H9 (cell line): ENCODE measurements at regions not wholly inside any gene's neighbourhood (a gene's known extent, or its start where the extent isn't known, plus 50 kb on each side); places are given as distances from the start of the nearest gene placed in this dataset. TPM values are rescaled to one million over a fixed set of nuclear protein-coding genes. Genes with fewer than 3 reads are reported as not detected.

ENCODE experiments used
- DNase-seq: peaks from one replicate; pipeline ENCODE4 v3.0.0-alpha.2; 2017
- H2AFZ ChIP-seq: one replicate; pipeline ENCODE4 v1.6.1; 2013; ENCODE audit warnings: mild to moderate bottlenecking, low read length, control low read depth, moderate library complexity
- H2AK5ac ChIP-seq: 2 replicates; pipeline ENCODE4 v1.6.1; 2013; ENCODE audit warnings: low read length, control low read depth, mixed read lengths; ENCODE audit not compliant: insufficient read length
- H2BK120ac ChIP-seq: one replicate; pipeline ENCODE4 v1.6.1; 2013; ENCODE audit warnings: low read depth, mild to moderate bottlenecking, low read length, control low read depth, inconsistent platforms; ENCODE audit not compliant: poor library complexity, severe bottlenecking
- H2BK12ac ChIP-seq: 2 replicates; pipeline ENCODE4 v1.6.1; 2013; ENCODE audit warnings: low read length, control low read depth, mixed read lengths, low read depth; ENCODE audit not compliant: insufficient read length
- H2BK15ac ChIP-seq: 2 replicates; pipeline ENCODE4 v1.6.1; 2013; ENCODE audit warnings: low read depth, low read length, control low read depth
- H2BK20ac ChIP-seq: one replicate; pipeline ENCODE4 v1.6.1; 2013; ENCODE audit warnings: low read depth, mild to moderate bottlenecking, low read length, control low read depth, inconsistent platforms; ENCODE audit not compliant: poor library complexity, severe bottlenecking
- H2BK5ac ChIP-seq: 2 replicates; pipeline ENCODE4 v1.6.1; 2013; ENCODE audit warnings: low read length, control low read depth, mixed read lengths; ENCODE audit not compliant: insufficient read length
- H3K14ac ChIP-seq: 2 replicates; pipeline ENCODE4 v1.6.1; 2013; ENCODE audit warnings: low read length, control low read depth; ENCODE audit not compliant: insufficient read depth
- H3K18ac ChIP-seq: 2 replicates; pipeline ENCODE4 v1.6.1; 2013; ENCODE audit warnings: low read depth, mild to moderate bottlenecking, mixed read lengths, low read length, control low read depth; ENCODE audit not compliant: insufficient read length
- H3K23ac ChIP-seq: 2 replicates; pipeline ENCODE4 v1.6.1; 2013; ENCODE audit warnings: low read length, control low read depth, mixed read lengths, low read depth; ENCODE audit not compliant: insufficient read length
- H3K23me2 ChIP-seq: 2 replicates; pipeline ENCODE4 v1.6.1; 2013; ENCODE audit warnings: low read depth, mild to moderate bottlenecking, mixed read lengths, low read length, control low read depth; ENCODE audit not compliant: insufficient read length, poor library complexity, severe bottlenecking
- H3K27ac ChIP-seq: 2 replicates; pipeline ENCODE4 v1.5.1; 2013; ENCODE audit warnings: low read length, control low read depth, mixed read lengths, low read depth; ENCODE audit not compliant: insufficient read length
- H3K27me3 ChIP-seq: 2 replicates; pipeline ENCODE4 v1.6.1; 2013; ENCODE audit warnings: low read length, control low read depth, inconsistent platforms; ENCODE audit not compliant: insufficient read depth
- H3K4ac ChIP-seq: 2 replicates; pipeline ENCODE4 v1.6.1; 2013; ENCODE audit warnings: low read depth, mild to moderate bottlenecking, control low read depth, inconsistent platforms, low read length, moderate library complexity
- H3K4me1 ChIP-seq: 2 replicates; pipeline ENCODE4 v1.6.1; 2013; ENCODE audit warnings: low read length, control low read depth, inconsistent platforms; ENCODE audit not compliant: insufficient read depth
- H3K4me2 ChIP-seq: 2 replicates; pipeline ENCODE4 v1.6.1; 2013; ENCODE audit warnings: low read length, control low read depth, mixed read lengths; ENCODE audit not compliant: insufficient read length, insufficient read depth
- H3K56ac ChIP-seq: 2 replicates; pipeline ENCODE4 v1.6.1; 2013; ENCODE audit warnings: low read depth, mild to moderate bottlenecking, mixed read lengths, low read length, control low read depth; ENCODE audit not compliant: insufficient read length
- H3K79me1 ChIP-seq: 2 replicates; pipeline ENCODE4 v1.6.1; 2013; ENCODE audit warnings: low read depth, mild to moderate bottlenecking, moderate library complexity, low read length, control low read depth, inconsistent platforms; ENCODE audit not compliant: insufficient read depth, poor library complexity, severe bottlenecking
- H3K79me2 ChIP-seq: 2 replicates; pipeline ENCODE4 v1.6.1; 2013; ENCODE audit warnings: low read length, control low read depth, inconsistent platforms; ENCODE audit not compliant: insufficient read depth
- H3K9ac ChIP-seq: 2 replicates; pipeline ENCODE4 v1.6.1; 2013; ENCODE audit warnings: low read length, control low read depth, mixed read lengths; ENCODE audit not compliant: insufficient read length; ENCODE audit errors: extremely low read depth
- H3K9me3 ChIP-seq: one replicate; pipeline ENCODE4 v1.6.1; 2013; ENCODE audit warnings: low read depth, low read length, inconsistent platforms; ENCODE audit not compliant: control insufficient read depth
- H3T11ph ChIP-seq: one replicate; pipeline ENCODE4 v1.6.1; 2013; ENCODE audit warnings: mild to moderate bottlenecking, low read length, control low read depth, inconsistent platforms
- H4K20me1 ChIP-seq: one replicate; pipeline ENCODE4 v1.6.1; 2013; ENCODE audit not compliant: control insufficient read depth, insufficient read length, insufficient read depth
- H4K5ac ChIP-seq: 2 replicates; pipeline ENCODE4 v1.6.1; 2013; ENCODE audit warnings: low read depth, mild to moderate bottlenecking, mixed read lengths, low read length, control low read depth; ENCODE audit not compliant: insufficient read length
- H4K8ac ChIP-seq: replicated peaks from 2 replicates; pipeline ENCODE4 v1.6.1; 2013; ENCODE audit warnings: low read length, control low read depth, mixed read lengths, low read depth; ENCODE audit not compliant: insufficient read length
- H4K91ac ChIP-seq: 2 replicates; pipeline ENCODE4 v1.6.1; 2013; ENCODE audit warnings: low read depth, mild to moderate bottlenecking, moderate library complexity, mixed read lengths, low read length, control low read depth; ENCODE audit not compliant: insufficient read length
- H3K27ac Mint-ChIP-seq, 3 experiments: 2 replicates in 2 of 3; 3 replicates in 1 of 3; pipeline ENCODE4 v1.8.0; 2020 to 2021; ENCODE audit warnings: mixed read lengths in 3 of 3, mild to moderate bottlenecking in 1 of 3, moderate library complexity in 1 of 3
- H3K27me3 Mint-ChIP-seq: 2 replicates; pipeline ENCODE4 v1.8.0; 2021; ENCODE audit warnings: low read depth, mild to moderate bottlenecking, moderate library complexity, mixed read lengths
- H3K36me3 Mint-ChIP-seq, 3 experiments: 2 replicates in 2 of 3; 3 replicates in 1 of 3; pipeline ENCODE4 v1.8.0; 2020 to 2021; ENCODE audit warnings: low read depth in 3 of 3, mixed read lengths in 3 of 3; ENCODE audit not compliant: insufficient read depth in 1 of 3
- H3K4me1 Mint-ChIP-seq, 2 experiments: 2 replicates each; pipeline ENCODE4 v1.8.0; 2020; ENCODE audit warnings: mixed read lengths in 2 of 2
- H3K4me3 Mint-ChIP-seq, 2 experiments: 2 replicates in 1 of 2; 3 replicates in 1 of 2; pipeline ENCODE4 v1.8.0; 2020 to 2021; ENCODE audit warnings: mild to moderate bottlenecking in 2 of 2, mixed read lengths in 2 of 2, moderate library complexity in 1 of 2
- H3K9me3 Mint-ChIP-seq, 2 experiments: 2 replicates in 1 of 2; 3 replicates in 1 of 2; pipeline ENCODE4 v1.8.0; 2020; ENCODE audit warnings: mild to moderate bottlenecking in 2 of 2, mixed read lengths in 2 of 2, moderate library complexity in 1 of 2
- CTCF ChIP-seq: fragments of 200-600 bp; sonication (generic); conservative IDR thresholded peaks from 3 replicates; pipeline ENCODE4 v1.8.0; 2021; ENCODE audit warnings: antibody characterized with exemption, mild to moderate bottlenecking
- WGBS: extraction: QIAGEN DNeasy Blood & Tissue Kit; methylation state at CpG from one replicate; pipeline ENCODE4 v1.1.7; 2013; ENCODE audit warnings: missing lambda C conversion rate, low lambda C conversion rate, mixed read lengths; ENCODE audit not compliant: insufficient read length; ENCODE audit errors: extremely low coverage; 5-methylcytosine and 5-hydroxymethylcytosine counted together
- microRNA-seq: library from miRNA; unstranded; fragments of <30 nt; microRNA quantifications from one replicate; pipeline ENCODE4, GENCODE V29; 2020; ENCODE audit warnings: borderline microRNAs expressed

GRCh38 chr11:19291064-19291463 lies 50.3 kb upstream of the E2F8 start:
- Histone ChIP-seq H2BK20ac (no peak overlapping the region), H2AK5ac (no peak overlapping the region), H3K4me1 (no peaks in the 10 kb centered on the region), H3K4me2 (no peak overlapping the region), H4K5ac (no peak overlapping the region), H3K27ac (no peak overlapping the region), H3K23ac (no peak overlapping the region), H4K91ac (no peak overlapping the region), H2BK120ac (no peak overlapping the region), H2AFZ (no peak overlapping the region), H2BK5ac (no peak overlapping the region), H3K23me2 (no peaks in the 10 kb centered on the region), H3K9ac (no peak overlapping the region), H3K56ac (no peak overlapping the region), H3K79me2 (no peaks in the 10 kb centered on the region), H2BK12ac (no peak overlapping the region), H3T11ph (no peak overlapping the region), H3K4ac (no peak overlapping the region), H3K27me3 (no peaks in the 10 kb centered on the region), H4K20me1 (no peaks in the 10 kb centered on the region), H3K79me1 (no peaks in the 10 kb centered on the region), H2BK15ac (no peak overlapping the region), H3K9me3 (no peaks in the 10 kb centered on the region), H3K14ac (no peak overlapping the region), H4K8ac (no peak overlapping the region), H3K18ac (no peak overlapping the region)
- H3K27ac Mint-ChIP-seq: no peak overlapping the region; a peak in 1 of 7 replicates
- no peak overlapping the region for H3K4me3 Mint-ChIP-seq
- no CpG with 5 or more reads among the region's 2 CpGs for WGBS
- no peak for DNase-seq
- no peaks in the 10 kb centered on the region for H3K9me3 Mint-ChIP-seq
- no peaks in the 10 kb centered on the region for H3K36me3 Mint-ChIP-seq
- no peak for TF ChIP-seq CTCF
- H3K27me3 Mint-ChIP-seq: peaks cover 5% of the 10 kb centered on the region; the same call in 1 of the 2 replicates
- H3K4me1 Mint-ChIP-seq: peaks cover 0 to 3% of the 10 kb centered on the region in 2 experiments; a peak in 1 of 4 replicates

Small RNA genes lying in the stretch of these regions (microRNA-seq; reads per million reads assigned to microRNA genes)
- not detected for gene MIR4486
